GM12878 (cell line): ENCODE measurements at regions not wholly inside any gene's neighbourhood (a gene's known extent, or its start where the extent isn't known, plus 50 kb on each side); places are given as distances from the start of the nearest gene placed in this dataset.

Source experiments
- ATAC-seq: fragments of 200-7000 bp; cut with Tn5 transposase; 3 replicates; pipeline ENCODE4 v1.9.1; 2020; ENCODE audit warnings: mild to moderate bottlenecking, moderate library complexity
- BruUV-seq: library from RNA; stranded (reverse); fragments of 400-500 nt; replicated peaks from 2 replicates; lab custom pipeline; 2021; lab: Mats Ljungman, UMichigan
- CTCF ChIA-PET: fragments of 300-600 bp; sonication (Branson Sonifier 250); formaldehyde crosslinking; extraction: SDS; loops from one replicate; lab custom pipeline; 2021; ENCODE audit warnings: inconsistent platforms; lab: Yijun Ruan, JAX
- POLR2A ChIA-PET: fragments of 350-600 bp; formaldehyde crosslinking; extraction: SDS; loops from one replicate; lab custom pipeline; 2021; ENCODE audit warnings: inconsistent platforms; lab: Charles Lee
- RAD21 ChIA-PET: fragments of 300-600 bp; sonication (Branson Sonifier 250); formaldehyde crosslinking; loops from one replicate; lab custom pipeline; 2023; ENCODE audit warnings: antibody characterized with exemption; ENCODE audit not compliant: unreplicated experiment; lab: Charles Lee
- SMC1A ChIA-PET: fragments of 300-600 bp; sonication (Branson Sonifier 250); formaldehyde crosslinking; loops from one replicate; lab custom pipeline; 2023; ENCODE audit not compliant: unreplicated experiment, uncharacterized antibody; lab: Charles Lee
- DNase-seq: peaks from one replicate; pipeline ENCODE4 v3.0.0-alpha.2; 2011; ENCODE audit warnings: low read depth, low spot score
- FAIRE-seq: peaks from 3 replicates; lab custom pipeline; 2011; peaks lifted over from hg19 to GRCh38; lab: Jason Lieb, UNC
- H2AFZ ChIP-seq: 2 replicates; pipeline ENCODE4 v1.6.0; 2011; ENCODE audit warnings: low read depth, low read length, control low read depth; ENCODE audit not compliant: control insufficient read depth
- H3K27ac ChIP-seq: 2 replicates; pipeline ENCODE4 v1.5.1; 2011; ENCODE audit warnings: control low read depth; ENCODE audit not compliant: control insufficient read depth, insufficient read depth
- H3K27me3 ChIP-seq, 2 experiments: replicated peaks in 1 of 2; 2 replicates each; pipeline versions ENCODE4 v1.6.0 to v1.6.1; 2011; ENCODE audit warnings: low read length in 1 of 2; ENCODE audit not compliant: control insufficient read depth in 2 of 2, insufficient read depth in 2 of 2
- H3K36me3 ChIP-seq, 2 experiments: 2 replicates each; pipeline ENCODE4 v1.5.1; 2011; ENCODE audit warnings: low read length in 1 of 2; ENCODE audit not compliant: control insufficient read depth in 2 of 2, insufficient read depth in 2 of 2
- H3K4me1 ChIP-seq: 2 replicates; pipeline ENCODE4 v1.6.1; 2011; ENCODE audit warnings: mild to moderate bottlenecking, low read length, moderate library complexity, mixed read lengths; ENCODE audit not compliant: control insufficient read depth, insufficient read depth
- H3K4me2 ChIP-seq: 2 replicates; pipeline ENCODE4 v1.6.0; 2011; ENCODE audit warnings: control low read depth; ENCODE audit not compliant: control insufficient read depth, insufficient read depth
- H3K4me3 ChIP-seq: fragments of 200-600 bp; sonication (generic); 2 replicates; pipeline ENCODE4 v1.5.1; 2016
- H3K79me2 ChIP-seq: 2 replicates; pipeline ENCODE4 v1.6.0; 2011; ENCODE audit warnings: low read length; ENCODE audit not compliant: control insufficient read depth, insufficient read depth
- H3K9ac ChIP-seq: 2 replicates; pipeline ENCODE4 v1.8.0; 2011; ENCODE audit warnings: low read length, control low read depth, mixed read lengths; ENCODE audit not compliant: control insufficient read depth, insufficient read depth
- H3K9me3 ChIP-seq: replicated peaks from 3 replicates; pipeline ENCODE4 v1.5.1; 2011; ENCODE audit warnings: mild to moderate bottlenecking, low read length; ENCODE audit not compliant: control insufficient read depth, insufficient read depth
- H4K20me1 ChIP-seq: 2 replicates; pipeline ENCODE4 v1.6.0; 2011; ENCODE audit not compliant: control insufficient read depth, insufficient read depth
- PAX5 ChIP-seq: IDR thresholded peaks from 2 replicates; pipeline ENCODE4 v1.6.1; 2011; ENCODE audit warnings: low read depth, low read length, borderline replicate concordance
- TCF12 ChIP-seq: IDR thresholded peaks from 2 replicates; pipeline ENCODE4 v1.6.1; 2011; ENCODE audit warnings: low read depth, mild to moderate bottlenecking, low read length
- TCF3 ChIP-seq: IDR thresholded peaks from 2 replicates; pipeline ENCODE4 v1.6.1; 2012; ENCODE audit warnings: low read depth, mild to moderate bottlenecking, low read length, borderline replicate concordance; ENCODE audit not compliant: insufficient read depth
- ZBTB40 ChIP-seq: fragments of 450-650 bp; IDR thresholded peaks from 2 replicates; pipeline ENCODE4 v1.6.1; 2016; ENCODE audit warnings: mild to moderate bottlenecking, moderate library complexity, borderline replicate concordance
- WGBS: methylation state at CpG from one replicate; pipeline ENCODE4 v1.1.6; 2016; ENCODE audit warnings: low lambda C conversion rate; ENCODE audit not compliant: insufficient replicate concordance, insufficient coverage; ENCODE audit errors: missing lambda C conversion rate; 5-methylcytosine and 5-hydroxymethylcytosine counted together
- in situ Hi-C: fragments of 300-500 bp; cut with MboI; formaldehyde crosslinking; loops from 9 replicates; pipeline ENCODE4 v1.14.3; 2018; ENCODE audit warnings: mixed read lengths
- intact Hi-C: fragments of 100-400 bp; cut with micrococcal nuclease; formaldehyde crosslinking; loops from one replicate; pipeline ENCODE4 v1.14.2; 2022; ENCODE audit not compliant: unreplicated experiment

- Histone ChIP-seq H3K79me2 (no peaks in the 10 kb centered on the region), H2AFZ (no peak overlapping the region), H3K36me3 (no peaks in the 10 kb centered on the region), H3K4me1 (peaks cover 15% of the 10 kb centered on the region), H3K4me3 (no peak overlapping the region), H3K9ac (no peak overlapping the region), H3K27me3 (no peaks in the 10 kb centered on the region), H3K27ac (no peak overlapping the region), H4K20me1 (no peaks in the 10 kb centered on the region), H3K9me3 (no peaks in the 10 kb centered on the region), H3K4me2 (no peak overlapping the region)
- FAIRE-seq (no peak), ATAC-seq (no peak), DNase-seq (no peak)
- CTCF ChIA-PET = no interaction called here
- TF ChIP-seq PAX5 = no peak
- intact Hi-C loops = no loop called here
- BruUV-seq = no TSS peak
- WGBS = 17% methylated on average over 4 of the region's 4 CpGs
- SMC1A ChIA-PET = no interaction called here
- in situ Hi-C loops = no loop called here
- POLR2A ChIA-PET = no interaction called here
- RAD21 ChIA-PET = no interaction called here
Observed at GRCh38 chr5:173542159-173542558, 74.3 kb downstream of the BOD1 start.

- ChIA-PET RAD21 (no interaction called here), CTCF (no interaction called here), SMC1A (no interaction called here), POLR2A (no interaction called here)
- Histone ChIP-seq H3K36me3 (no peaks in the 10 kb centered on the region), H3K9ac (no peak overlapping the region), H3K79me2 (no peaks in the 10 kb centered on the region), H3K27me3 (no peaks in the 10 kb centered on the region), H3K4me1 (peaks cover 28% of the 10 kb centered on the region), H3K27ac (peak overlapping the region; percentile 40; the same call in 1 of the 2 replicates), H3K4me2 (no peak overlapping the region; the same call in 1 of the 2 replicates), H3K4me3 (no peak overlapping the region), H2AFZ (no peak overlapping the region), H4K20me1 (no peaks in the 10 kb centered on the region), H3K9me3 (no peaks in the 10 kb centered on the region)
- TF ChIP-seq ZBTB40 = no peak
- peak; percentile 31; the same call in 1 of the 2 replicates for TF ChIP-seq TCF12
- TF ChIP-seq TCF3 = peak; percentile 76; the same call in 1 of the 2 replicates
- FAIRE-seq (no peak), ATAC-seq (peak; percentile 79), DNase-seq (peak; percentile 48)
- no TSS peak for BruUV-seq
- intact Hi-C loops = no loop called here
- 0% methylated on average over 1 of the region's 1 CpG for WGBS
- in situ Hi-C loops = no loop called here
Observed at GRCh38 chr5:173538654-173539053, 77.8 kb downstream of the BOD1 start.
